ENCODE measurements at regions not wholly inside any gene's neighbourhood (a gene's known extent, or its start where the extent isn't known, plus 50 kb on each side); places are given as distances from the start of the nearest gene placed in this dataset.

- H3K9me3 ChIP-seq, result peaks cover 0 to 11% of the 10 kb centered on the region in 2 donors
- H3K27ac ChIP-seq, result no peak overlapping the region
- no peak for DNase-seq (ENCODE audit: low spot score)
- H3K4me3 ChIP-seq, result no peak overlapping the region
- no peaks in the 10 kb centered on the region for H3K4me1 ChIP-seq
- no peaks in the 10 kb centered on the region for H3K36me3 ChIP-seq
- TF ChIP-seq, protein P1, sequence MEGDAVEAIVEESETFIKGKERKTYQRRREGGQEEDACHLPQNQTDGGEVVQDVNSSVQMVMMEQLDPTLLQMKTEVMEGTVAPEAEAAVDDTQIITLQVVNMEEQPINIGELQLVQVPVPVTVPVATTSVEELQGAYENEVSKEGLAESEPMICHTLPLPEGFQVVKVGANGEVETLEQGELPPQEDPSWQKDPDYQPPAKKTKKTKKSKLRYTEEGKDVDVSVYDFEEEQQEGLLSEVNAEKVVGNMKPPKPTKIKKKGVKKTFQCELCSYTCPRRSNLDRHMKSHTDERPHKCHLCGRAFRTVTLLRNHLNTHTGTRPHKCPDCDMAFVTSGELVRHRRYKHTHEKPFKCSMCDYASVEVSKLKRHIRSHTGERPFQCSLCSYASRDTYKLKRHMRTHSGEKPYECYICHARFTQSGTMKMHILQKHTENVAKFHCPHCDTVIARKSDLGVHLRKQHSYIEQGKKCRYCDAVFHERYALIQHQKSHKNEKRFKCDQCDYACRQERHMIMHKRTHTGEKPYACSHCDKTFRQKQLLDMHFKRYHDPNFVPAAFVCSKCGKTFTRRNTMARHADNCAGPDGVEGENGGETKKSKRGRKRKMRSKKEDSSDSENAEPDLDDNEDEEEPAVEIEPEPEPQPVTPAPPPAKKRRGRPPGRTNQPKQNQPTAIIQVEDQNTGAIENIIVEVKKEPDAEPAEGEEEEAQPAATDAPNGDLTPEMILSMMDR (IDR thresholded peaks at IDR 0.05), result no peak
- no peaks in the 10 kb centered on the region for H3K27me3 ChIP-seq
Measured at GRCh38 chr13:95360052-95360451, 58.8 kb upstream of the ABCC4 start.

DNA sequence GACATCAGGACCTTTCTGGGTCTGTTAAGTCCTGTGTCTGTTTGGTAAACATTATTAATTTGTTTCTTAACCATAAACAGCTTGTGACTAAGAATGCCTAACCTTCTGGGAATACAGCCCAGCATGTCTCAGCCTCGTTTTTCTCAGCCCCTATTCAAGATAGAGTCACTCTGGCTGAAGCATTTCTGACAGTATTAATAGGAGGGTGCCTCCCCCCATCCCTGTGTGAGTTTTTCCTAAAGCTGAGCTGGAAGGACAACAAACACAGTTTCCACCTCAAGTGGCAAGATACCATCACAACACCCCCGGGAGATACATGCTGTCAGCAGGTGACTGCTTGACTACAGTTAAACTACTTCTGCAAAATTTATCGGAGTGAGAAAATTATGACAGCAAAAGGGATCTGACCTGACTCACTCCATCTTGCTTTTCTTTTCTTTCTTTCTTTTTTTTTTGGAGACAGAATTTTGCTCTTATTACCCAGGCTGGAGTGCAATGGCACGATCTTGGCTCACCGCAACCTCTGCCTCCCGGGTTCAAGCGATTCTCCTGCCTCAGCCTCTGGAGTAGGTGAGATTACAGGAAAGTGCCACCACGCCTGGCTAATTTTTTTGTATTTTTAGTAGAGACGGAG, 59.3 kb upstream of the ABCC4 start:
- TF ChIP-seq, protein P1 (IDR thresholded peaks at IDR 0.05), result no peak
- Histone ChIP-seq H3K36me3 (no peaks in the 10 kb centered on the region), H3K27me3 (no peaks in the 10 kb centered on the region), H3K4me3 (no peak overlapping the region), H3K9me3 (peaks cover 0 to 11% of the 10 kb centered on the region in 2 donors), H3K4me1 (no peaks in the 10 kb centered on the region), H3K27ac (no peak overlapping the region)
- no peak for DNase-seq (ENCODE audit: low spot score)

DNA sequence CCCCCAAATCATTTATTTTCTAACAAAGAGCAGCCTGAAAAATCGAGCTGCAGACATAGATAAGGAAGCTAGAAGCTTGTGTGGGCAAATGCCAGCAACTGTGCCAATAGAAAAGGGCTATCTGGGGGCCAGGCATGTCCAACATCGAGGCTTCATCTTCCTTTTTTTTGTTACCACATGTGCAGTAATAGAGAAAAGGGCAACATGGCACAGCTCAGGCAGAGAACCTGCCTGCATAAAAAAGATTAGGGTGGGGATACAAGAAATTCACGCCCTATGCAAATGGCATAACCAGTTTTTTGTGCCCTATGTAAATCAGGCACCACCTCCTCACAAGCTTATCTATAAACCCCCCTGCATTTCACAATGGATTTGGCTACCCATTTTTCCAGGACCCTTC, 60.4 kb upstream of the ABCC4 start:
- Histone ChIP-seq H3K27ac (no peak overlapping the region), H3K4me1 (no peaks in the 10 kb centered on the region), H3K27me3 (no peaks in the 10 kb centered on the region), H3K36me3 (no peaks in the 10 kb centered on the region), H3K9me3 (peaks cover 0 to 10% of the 10 kb centered on the region in 2 donors), H3K4me3 (no peak overlapping the region)
- DNase-seq (ENCODE audit: low spot score), result no peak
- TF ChIP-seq, protein P1 (IDR thresholded peaks at IDR 0.05), result no peak

DNA sequence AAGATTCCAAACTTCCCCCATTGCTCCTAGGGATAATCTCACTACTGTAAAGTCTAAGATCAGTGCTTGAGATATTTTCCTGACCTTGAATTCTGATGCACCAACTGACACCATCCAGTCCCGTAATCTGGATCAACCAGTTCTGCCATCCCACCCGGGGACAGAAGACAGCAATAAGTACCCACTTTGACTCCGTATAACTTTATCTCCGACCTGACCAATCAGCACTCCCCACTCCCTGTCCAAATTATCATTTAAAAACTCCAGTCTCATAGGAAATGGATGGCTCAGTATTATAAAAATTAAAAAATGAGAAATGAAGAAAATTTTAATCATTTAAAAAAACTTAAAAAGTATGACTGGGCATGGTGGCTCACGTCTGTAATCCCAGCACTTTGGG, 61.4 kb upstream of the ABCC4 start:
- H3K4me3 ChIP-seq, result no peak overlapping the region
- no peaks in the 10 kb centered on the region for H3K27me3 ChIP-seq
- no peaks in the 10 kb centered on the region for H3K36me3 ChIP-seq
- H3K27ac ChIP-seq, result no peak overlapping the region
- TF ChIP-seq, protein P1 (IDR thresholded peaks at IDR 0.05), result no peak
- H3K9me3 ChIP-seq, result peaks cover 0 to 4% of the 10 kb centered on the region in 2 donors
- DNase-seq (ENCODE audit: low spot score), result no peak
- no peaks in the 10 kb centered on the region for H3K4me1 ChIP-seq

DNA sequence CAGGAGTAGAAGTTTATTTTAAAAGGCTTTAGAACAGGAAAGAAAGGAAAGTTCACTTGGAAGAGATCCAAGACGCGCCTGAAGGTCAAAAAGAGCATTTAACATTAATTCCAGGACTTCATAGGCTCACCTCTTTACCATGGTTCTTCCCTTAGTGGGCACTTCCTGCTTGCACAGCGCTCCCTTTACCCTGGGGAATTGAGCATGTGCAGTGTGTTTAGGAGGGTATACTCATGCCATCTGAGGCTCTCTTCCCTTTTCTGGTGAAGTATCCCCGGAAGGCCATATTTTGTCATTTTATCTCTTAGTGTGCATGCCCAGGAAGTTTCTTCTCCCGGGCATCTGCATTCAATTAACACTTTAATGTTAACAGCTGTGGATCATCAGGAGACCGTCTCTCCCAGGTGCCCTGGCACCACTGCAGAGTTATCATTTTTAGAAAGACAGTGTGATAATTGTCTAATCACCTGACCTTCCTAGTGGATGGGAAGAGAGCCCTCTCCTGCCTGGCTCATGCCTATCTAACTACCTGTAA, 66.1 kb upstream of the ABCC4 start:
- TF ChIP-seq, protein P1 (IDR thresholded peaks at IDR 0.05), result no peak
- Histone ChIP-seq H3K36me3 (no peaks in the 10 kb centered on the region), H3K4me1 (no peaks in the 10 kb centered on the region), H3K27me3 (no peaks in the 10 kb centered on the region), H3K9me3 (peaks cover 0 to 4% of the 10 kb centered on the region in 2 donors), H3K4me3 (no peak overlapping the region), H3K27ac (no peak overlapping the region)
- no peak for DNase-seq (ENCODE audit: low spot score)

DNA sequence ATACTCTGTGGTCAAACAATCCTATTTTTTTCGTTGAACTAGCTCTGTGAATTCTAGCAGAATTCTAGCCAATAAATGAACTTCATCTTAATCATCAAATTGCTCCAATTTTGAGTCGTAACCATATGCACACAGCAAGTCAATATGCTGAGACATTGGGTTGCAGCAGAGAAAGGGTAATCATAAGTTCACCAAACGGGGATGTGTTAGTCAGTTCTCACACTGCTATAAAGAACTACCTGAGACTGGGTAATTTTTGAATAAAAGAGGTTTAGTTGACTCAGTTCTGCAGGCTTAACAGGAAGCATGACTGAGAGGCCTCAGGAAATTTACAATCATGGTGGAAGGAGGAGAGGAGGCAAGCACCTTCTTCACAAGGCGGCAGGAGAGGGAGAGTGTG, 67.7 kb upstream of the ABCC4 start:
- TF ChIP-seq, protein P1 (IDR thresholded peaks at IDR 0.05), result no peak
- Histone ChIP-seq H3K27me3 (no peaks in the 10 kb centered on the region), H3K9me3 (no peaks in the 10 kb centered on the region), H3K36me3 (no peaks in the 10 kb centered on the region), H3K4me1 (no peaks in the 10 kb centered on the region), H3K4me3 (no peak overlapping the region), H3K27ac (no peak overlapping the region)
- DNase-seq (ENCODE audit: low spot score), result no peak

Data from right atrium auricular region (tissue), 2 donors.